ENCODE measurements at regions not wholly inside any gene's neighbourhood (a gene's known extent, or its start where the extent isn't known, plus 50 kb on each side); places are given as distances from the start of the nearest gene placed in this dataset.

GRCh38 chr17:83148317-83149028 lies 69.1 kb downstream of the METRNL start:
- H3K36me3 ChIP-seq: no peaks in the 10 kb centered on the region
- ATAC-seq (no peak), DNase-seq (no peak)
- H3K4me3 ChIP-seq: no peak overlapping the region
- peaks cover 9% of the 10 kb centered on the region for H3K4me1 ChIP-seq
- no peak overlapping the region for H3K27ac ChIP-seq
- no peaks in the 10 kb centered on the region for H3K9me3 ChIP-seq
- peaks cover 5% of the 10 kb centered on the region for H3K27me3 ChIP-seq (ENCODE audit: low read depth)
- intact Hi-C loops (cut with DNase I): no loop called here
- no peak for TF ChIP-seq CTCF (IDR thresholded peaks at IDR 0.05)

GRCh38 chr17:83149029-83149725 lies 69.8 kb downstream of the METRNL start:
- no peak for ATAC-seq
- TF ChIP-seq CTCF (IDR thresholded peaks at IDR 0.05): no peak
- peaks cover 15% of the 10 kb centered on the region for H3K4me1 ChIP-seq
- H3K4me3 ChIP-seq: no peak overlapping the region
- peaks cover 5% of the 10 kb centered on the region for H3K27me3 ChIP-seq (ENCODE audit: low read depth)
- intact Hi-C loops (cut with DNase I): no loop called here
- H3K27ac ChIP-seq: no peak overlapping the region
- DNase-seq: no peak
- no peaks in the 10 kb centered on the region for H3K36me3 ChIP-seq
- H3K9me3 ChIP-seq: no peaks in the 10 kb centered on the region

- H3K9me3 ChIP-seq: no peaks in the 10 kb centered on the region
- H3K4me3 ChIP-seq: no peak overlapping the region
- no peak for TF ChIP-seq CTCF (IDR thresholded peaks at IDR 0.05)
- H3K4me1 ChIP-seq: peaks cover 10% of the 10 kb centered on the region
- intact Hi-C loops (cut with DNase I): no loop called here
- DNase-seq (no peak), ATAC-seq (no peak)
- peaks cover 5% of the 10 kb centered on the region for H3K27me3 ChIP-seq (ENCODE audit: low read depth)
- no peaks in the 10 kb centered on the region for H3K36me3 ChIP-seq
- no peak overlapping the region for H3K27ac ChIP-seq
Measured at GRCh38 chr17:83149761-83150251, 70.4 kb downstream of the METRNL start.

- no peaks in the 10 kb centered on the region for H3K36me3 ChIP-seq
- DNase-seq: no peak
- H3K9me3 ChIP-seq: no peaks in the 10 kb centered on the region
- intact Hi-C loops (cut with DNase I): no loop called here
- no peak for ATAC-seq
- peaks cover 6% of the 10 kb centered on the region for H3K4me1 ChIP-seq
- TF ChIP-seq CTCF (IDR thresholded peaks at IDR 0.05): no peak
- H3K4me3 ChIP-seq: no peak overlapping the region
- H3K27ac ChIP-seq: no peak overlapping the region
- H3K27me3 ChIP-seq (ENCODE audit: low read depth): peaks cover 5% of the 10 kb centered on the region
Measured at GRCh38 chr17:83150369-83151055, 71.1 kb downstream of the METRNL start.

- H3K27me3 ChIP-seq (ENCODE audit: low read depth): peaks cover 5% of the 10 kb centered on the region
- intact Hi-C loops (cut with DNase I): no loop called here
- no peak overlapping the region for H3K4me3 ChIP-seq
- peaks cover 6% of the 10 kb centered on the region for H3K4me1 ChIP-seq
- H3K36me3 ChIP-seq: no peaks in the 10 kb centered on the region
- ATAC-seq (no peak), DNase-seq (no peak)
- H3K9me3 ChIP-seq: no peaks in the 10 kb centered on the region
- no peak for TF ChIP-seq CTCF (IDR thresholded peaks at IDR 0.05)
- H3K27ac ChIP-seq: no peak overlapping the region
Measured at GRCh38 chr17:83151056-83151441, 71.6 kb downstream of the METRNL start.
